HepG2 (cell line): ENCODE measurements at regions not wholly inside any gene's neighbourhood (a gene's known extent, or its start where the extent isn't known, plus 50 kb on each side); places are given as distances from the start of the nearest gene placed in this dataset.

Experiments used
- ATAC-seq: fragments of 200-7000 bp; cut with Tn5 transposase; 3 replicates; pipeline ENCODE4 v1.9.1; 2020; ENCODE audit warnings: mild to moderate bottlenecking, moderate library complexity
- BruUV-seq: library from RNA; stranded (reverse); fragments of 400-500 nt; replicated peaks from 2 replicates; lab custom pipeline; 2021; lab: Mats Ljungman, UMichigan
- CTCF ChIA-PET: fragments of 300-600 bp; formaldehyde crosslinking; extraction: SDS; loops from one replicate; lab custom pipeline; 2021; ENCODE audit warnings: low total read pairs, inconsistent platforms, low intra/inter-chr PET ratio; lab: Yijun Ruan, JAX
- POLR2A ChIA-PET: fragments of 350-600 bp; sonication (Branson Sonifier 250); formaldehyde crosslinking; loops from one replicate; lab custom pipeline; 2020; ENCODE audit warnings: antibody characterized with exemption, inconsistent platforms; lab: Yijun Ruan, JAX
- DNase-seq: peaks from one replicate; pipeline ENCODE4 v3.0.0-alpha.2; 2015; ENCODE audit warnings: low spot score
- FAIRE-seq: peaks from 3 replicates; lab custom pipeline; 2011; peaks lifted over from hg19 to GRCh38; lab: Jason Lieb, UNC
- H2AFZ ChIP-seq: one replicate; pipeline ENCODE4 v1.6.1; 2011; ENCODE audit warnings: low read length, inconsistent platforms
- H3K27ac ChIP-seq: fragments of 300-600 bp; 3 replicates; pipeline ENCODE4 v1.8.0; 2011; ENCODE audit warnings: mixed run types, mild to moderate bottlenecking, mixed read lengths, low read length, inconsistent platforms; ENCODE audit not compliant: insufficient read depth; ENCODE audit errors: extremely low read length
- H3K27me3 ChIP-seq, 2 experiments: fragments of 200-600 bp in 1 of 2; 2 replicates in 1 of 2; 3 replicates in 1 of 2; pipeline versions ENCODE4 v1.6.0 to v1.8.0; 2011; ENCODE audit warnings: low read length in 2 of 2, mild to moderate bottlenecking in 2 of 2, moderate library complexity in 2 of 2, inconsistent platforms in 1 of 2; ENCODE audit not compliant: insufficient read depth in 2 of 2, control insufficient read depth in 1 of 2
- H3K36me3 ChIP-seq, 2 experiments: fragments of 200-600 bp in 1 of 2; replicated peaks in 1 of 2; 2 replicates in 1 of 2; 3 replicates in 1 of 2; pipeline versions ENCODE4 v1.5.1 to v1.8.0; 2011; ENCODE audit warnings: low read length in 2 of 2, inconsistent platforms in 1 of 2; ENCODE audit not compliant: insufficient read depth in 2 of 2, control insufficient read depth in 1 of 2
- H3K4me1 ChIP-seq: 2 replicates; pipeline ENCODE4 v1.5.1; 2012; ENCODE audit warnings: low read length, inconsistent platforms; ENCODE audit not compliant: insufficient read depth
- H3K4me2 ChIP-seq: 2 replicates; pipeline ENCODE4 v1.6.0; 2011; ENCODE audit warnings: low read depth, low read length, inconsistent platforms
- H3K4me3 ChIP-seq, 3 experiments: fragments of 200-600 bp in 1 of 3; sonication (generic), shearing (Covaris generic) in 1 of 3; replicated peaks in 1 of 3; 2 replicates each; pipeline ENCODE4 v1.5.1; 2011 to 2016; ENCODE audit warnings: low read length in 3 of 3, inconsistent platforms in 2 of 3, low read depth in 2 of 3, mild to moderate bottlenecking in 2 of 3, control low read depth in 1 of 3, mixed read lengths in 1 of 3; ENCODE audit not compliant: insufficient read depth in 1 of 3
- H3K79me2 ChIP-seq: one replicate; pipeline ENCODE4 v1.6.1; 2011; ENCODE audit warnings: low read length, inconsistent platforms; ENCODE audit not compliant: insufficient read depth
- H3K9ac ChIP-seq: 2 replicates; pipeline ENCODE4 v1.6.0; 2011; ENCODE audit warnings: mild to moderate bottlenecking, low read depth, low read length, inconsistent platforms; ENCODE audit not compliant: insufficient read depth
- H3K9me3 ChIP-seq: 2 replicates; pipeline ENCODE4 v1.5.1; 2012; ENCODE audit warnings: mild to moderate bottlenecking, low read length
- H4K20me1 ChIP-seq: 2 replicates; pipeline ENCODE4 v1.6.0; 2011; ENCODE audit warnings: inconsistent platforms, mild to moderate bottlenecking, low read length, moderate library complexity; ENCODE audit not compliant: insufficient read depth
- CHD2 ChIP-seq: IDR thresholded peaks from 2 replicates; pipeline ENCODE4 v1.6.1; 2011; ENCODE audit warnings: low read depth, low read length, improper control_type of control experiment
- FLYWCH1 ChIP-seq: sonication (generic); formaldehyde crosslinking; IDR thresholded peaks from 2 replicates; pipeline ENCODE4 v1.8.1; 2023; ENCODE audit warnings: mild to moderate bottlenecking, missing genetic modification reagents
- GATAD1 ChIP-seq: IDR thresholded peaks from 2 replicates; pipeline ENCODE4 v1.6.1; 2016; ENCODE audit warnings: missing genetic modification reagents, missing compliant biosample characterization
- IRX3 ChIP-seq: sonication (generic); formaldehyde crosslinking; IDR thresholded peaks from 2 replicates; pipeline ENCODE4 v1.8.1; 2023; ENCODE audit warnings: mild to moderate bottlenecking, low read depth, missing genetic modification reagents, borderline replicate concordance
- KLF11 ChIP-seq: IDR thresholded peaks from 2 replicates; pipeline ENCODE4 v1.6.1; 2016; ENCODE audit warnings: missing compliant biosample characterization
- SMARCC2 ChIP-seq: fragments of 450-650 bp; IDR thresholded peaks from 2 replicates; pipeline ENCODE4 v1.6.1; 2017; ENCODE audit warnings: antibody characterized with exemption, mild to moderate bottlenecking
- SYNCRIP ChIP-seq: fragments of 200-400 bp; formaldehyde crosslinking; IDR thresholded peaks from 2 replicates; pipeline ENCODE4 v1.6.1; 2018; ENCODE audit warnings: mild to moderate bottlenecking, low read depth, low read length; ENCODE audit not compliant: insufficient read depth
- ZNF121 ChIP-seq: sonication (generic); formaldehyde crosslinking; IDR thresholded peaks from 2 replicates; pipeline ENCODE4 v1.5.0; 2020; ENCODE audit warnings: mild to moderate bottlenecking, missing genetic modification reagents
- ZNF337 ChIP-seq: sonication (generic); formaldehyde crosslinking; IDR thresholded peaks from 2 replicates; pipeline ENCODE4 v1.5.1; 2020; ENCODE audit warnings: missing genetic modification reagents, low read depth, mild to moderate bottlenecking, borderline replicate concordance
- ZNF670 ChIP-seq: sonication (generic); formaldehyde crosslinking; IDR thresholded peaks from 2 replicates; pipeline ENCODE4 v1.8.0; 2022; ENCODE audit warnings: mild to moderate bottlenecking, missing genetic modification reagents, borderline replicate concordance
- ZNF672 ChIP-seq: sonication (generic); formaldehyde crosslinking; IDR thresholded peaks from 2 replicates; pipeline ENCODE4 v1.8.1; 2022; ENCODE audit warnings: missing genetic modification reagents
- ZNF773 ChIP-seq: sonication (generic); formaldehyde crosslinking; IDR thresholded peaks from 2 replicates; pipeline ENCODE4 v1.4.0; 2020; ENCODE audit warnings: missing genetic modification reagents, borderline replicate concordance
- WGBS: methylation state at CpG from one replicate; pipeline ENCODE4 v1.1.6; 2017; ENCODE audit warnings: low lambda C conversion rate; 5-methylcytosine and 5-hydroxymethylcytosine counted together
- in situ Hi-C: cut with HindIII; loops from 2 replicates; pipeline ENCODE4 v1.10.0; 2017; ENCODE audit warnings: low pct_unique_long_range_greater_than_20kb; ENCODE audit not compliant: extremely low pct_ligation_motif_present
- intact Hi-C: fragments of 100-400 bp; cut with micrococcal nuclease; formaldehyde crosslinking; loops from one replicate; pipeline ENCODE4 v1.10.0; 2022; ENCODE audit not compliant: unreplicated experiment
- TF ChIP-seq, protein P1 (sequence below): sonication (generic); formaldehyde crosslinking; IDR thresholded peaks from 2 replicates; pipeline ENCODE4 v1.4.0; 2020; ENCODE audit warnings: missing genetic modification reagents
- TF ChIP-seq, protein P2 (sequence below): sonication (generic); formaldehyde crosslinking; IDR thresholded peaks from 2 replicates; pipeline ENCODE4 v1.5.0; 2020; ENCODE audit warnings: mild to moderate bottlenecking, missing genetic modification reagents

DNA sequence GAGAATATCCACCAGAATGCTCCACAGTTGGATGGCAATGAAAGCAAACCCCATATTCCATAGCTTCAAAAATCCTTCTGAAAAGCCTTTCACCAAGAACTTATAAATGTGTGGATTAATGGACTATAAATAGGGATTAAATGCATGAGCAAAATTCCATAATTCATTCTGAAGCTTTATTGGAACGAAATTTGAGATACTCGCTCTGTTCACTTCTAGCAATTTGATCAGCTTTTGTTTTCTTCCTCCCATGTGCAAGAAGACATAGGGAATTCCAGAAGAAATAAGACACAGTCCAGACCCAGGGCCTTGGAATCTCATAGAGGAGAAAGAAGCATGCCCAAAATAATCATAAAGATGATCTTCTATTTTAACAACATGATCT is 285.9 kb upstream of the TMPO start:
- CTCF ChIA-PET: no interaction called here
- no peak for ATAC-seq
- intact Hi-C loops: no loop called here

More for the DNA sequence above, 285.9 kb upstream of the TMPO start:
- BruUV-seq: no TSS peak
- Histone ChIP-seq H3K9me3 (no peaks in the 10 kb centered on the region), H3K9ac (no peak overlapping the region), H3K27ac (no peak overlapping the region), H3K79me2 (no peaks in the 10 kb centered on the region), H3K36me3 (no peaks in the 10 kb centered on the region), H3K27me3 (no peaks in the 10 kb centered on the region), H3K4me3 (no peak overlapping the region), H2AFZ (no peak overlapping the region), H4K20me1 (no peaks in the 10 kb centered on the region), H3K4me2 (no peak overlapping the region), H3K4me1 (peaks cover 20% of the 10 kb centered on the region)
- POLR2A ChIA-PET: no interaction called here
- 22% methylated on average over 2 of the region's 2 CpGs for WGBS
- in situ Hi-C loops: no loop called here
- TF ChIP-seq, protein P1, sequence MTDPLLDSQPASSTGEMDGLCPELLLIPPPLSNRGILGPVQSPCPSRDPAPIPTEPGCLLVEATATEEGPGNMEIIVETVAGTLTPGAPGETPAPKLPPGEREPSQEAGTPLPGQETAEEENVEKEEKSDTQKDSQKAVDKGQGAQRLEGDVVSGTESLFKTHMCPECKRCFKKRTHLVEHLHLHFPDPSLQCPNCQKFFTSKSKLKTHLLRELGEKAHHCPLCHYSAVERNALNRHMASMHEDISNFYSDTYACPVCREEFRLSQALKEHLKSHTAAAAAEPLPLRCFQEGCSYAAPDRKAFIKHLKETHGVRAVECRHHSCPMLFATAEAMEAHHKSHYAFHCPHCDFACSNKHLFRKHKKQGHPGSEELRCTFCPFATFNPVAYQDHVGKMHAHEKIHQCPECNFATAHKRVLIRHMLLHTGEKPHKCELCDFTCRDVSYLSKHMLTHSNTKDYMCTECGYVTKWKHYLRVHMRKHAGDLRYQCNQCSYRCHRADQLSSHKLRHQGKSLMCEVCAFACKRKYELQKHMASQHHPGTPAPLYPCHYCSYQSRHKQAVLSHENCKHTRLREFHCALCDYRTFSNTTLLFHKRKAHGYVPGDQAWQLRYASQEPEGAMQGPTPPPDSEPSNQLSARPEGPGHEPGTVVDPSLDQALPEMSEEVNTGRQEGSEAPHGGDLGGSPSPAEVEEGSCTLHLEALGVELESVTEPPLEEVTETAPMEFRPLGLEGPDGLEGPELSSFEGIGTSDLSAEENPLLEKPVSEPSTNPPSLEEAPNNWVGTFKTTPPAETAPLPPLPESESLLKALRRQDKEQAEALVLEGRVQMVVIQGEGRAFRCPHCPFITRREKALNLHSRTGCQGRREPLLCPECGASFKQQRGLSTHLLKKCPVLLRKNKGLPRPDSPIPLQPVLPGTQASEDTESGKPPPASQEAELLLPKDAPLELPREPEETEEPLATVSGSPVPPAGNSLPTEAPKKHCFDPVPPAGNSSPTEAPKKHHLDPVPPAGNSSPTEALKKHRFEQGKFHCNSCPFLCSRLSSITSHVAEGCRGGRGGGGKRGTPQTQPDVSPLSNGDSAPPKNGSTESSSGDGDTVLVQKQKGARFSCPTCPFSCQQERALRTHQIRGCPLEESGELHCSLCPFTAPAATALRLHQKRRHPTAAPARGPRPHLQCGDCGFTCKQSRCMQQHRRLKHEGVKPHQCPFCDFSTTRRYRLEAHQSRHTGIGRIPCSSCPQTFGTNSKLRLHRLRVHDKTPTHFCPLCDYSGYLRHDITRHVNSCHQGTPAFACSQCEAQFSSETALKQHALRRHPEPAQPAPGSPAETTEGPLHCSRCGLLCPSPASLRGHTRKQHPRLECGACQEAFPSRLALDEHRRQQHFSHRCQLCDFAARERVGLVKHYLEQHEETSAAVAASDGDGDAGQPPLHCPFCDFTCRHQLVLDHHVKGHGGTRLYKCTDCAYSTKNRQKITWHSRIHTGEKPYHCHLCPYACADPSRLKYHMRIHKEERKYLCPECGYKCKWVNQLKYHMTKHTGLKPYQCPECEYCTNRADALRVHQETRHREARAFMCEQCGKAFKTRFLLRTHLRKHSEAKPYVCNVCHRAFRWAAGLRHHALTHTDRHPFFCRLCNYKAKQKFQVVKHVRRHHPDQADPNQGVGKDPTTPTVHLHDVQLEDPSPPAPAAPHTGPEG: no peak
- TF ChIP-seq CHD2 (no peak), FLYWCH1 (CRISPR knock-in tag) (no peak), ZNF670 (CRISPR knock-in tag) (no peak), SMARCC2 (no peak), KLF11 (CRISPR knock-in tag) (no peak), ZNF121 (CRISPR knock-in tag) (no peak), ZNF773 (CRISPR knock-in tag) (no peak), GATAD1 (CRISPR knock-in tag) (no peak), SYNCRIP (no peak), ZNF337 (CRISPR knock-in tag) (no peak), ZNF672 (CRISPR knock-in tag) (no peak), IRX3 (CRISPR knock-in tag) (no peak)
- TF ChIP-seq, protein P2, sequence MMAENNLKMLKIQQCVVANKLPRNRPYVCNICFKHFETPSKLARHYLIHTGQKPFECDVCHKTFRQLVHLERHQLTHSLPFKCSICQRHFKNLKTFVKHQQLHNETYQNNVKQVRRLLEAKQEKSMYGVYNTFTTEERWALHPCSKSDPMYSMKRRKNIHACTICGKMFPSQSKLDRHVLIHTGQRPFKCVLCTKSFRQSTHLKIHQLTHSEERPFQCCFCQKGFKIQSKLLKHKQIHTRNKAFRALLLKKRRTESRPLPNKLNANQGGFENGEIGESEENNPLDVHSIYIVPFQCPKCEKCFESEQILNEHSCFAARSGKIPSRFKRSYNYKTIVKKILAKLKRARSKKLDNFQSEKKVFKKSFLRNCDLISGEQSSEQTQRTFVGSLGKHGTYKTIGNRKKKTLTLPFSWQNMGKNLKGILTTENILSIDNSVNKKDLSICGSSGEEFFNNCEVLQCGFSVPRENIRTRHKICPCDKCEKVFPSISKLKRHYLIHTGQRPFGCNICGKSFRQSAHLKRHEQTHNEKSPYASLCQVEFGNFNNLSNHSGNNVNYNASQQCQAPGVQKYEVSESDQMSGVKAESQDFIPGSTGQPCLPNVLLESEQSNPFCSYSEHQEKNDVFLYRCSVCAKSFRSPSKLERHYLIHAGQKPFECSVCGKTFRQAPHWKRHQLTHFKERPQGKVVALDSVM (CRISPR knock-in tag): no peak
- DNase-seq (no peak), FAIRE-seq (no peak)
